ENCODE measurements at regions not wholly inside any gene's neighbourhood (a gene's known extent, or its start where the extent isn't known, plus 50 kb on each side); places are given as distances from the start of the nearest gene placed in this dataset.

- no peaks in the 10 kb centered on the region for H3K36me3 ChIP-seq
Observed at GRCh38 chr4:178427663-178428062, 985.4 kb upstream of the AGA start.

GRCh38 chr4:178448372-178449035 is 1006.3 kb upstream of the AGA start:
- intact Hi-C loops (cut with DNase I), result no loop called here
- ATAC-seq (no peak), DNase-seq (no peak)
- no peaks in the 10 kb centered on the region for H3K4me1 ChIP-seq
- no peaks in the 10 kb centered on the region for H3K27me3 ChIP-seq
- H3K36me3 ChIP-seq, result no peaks in the 10 kb centered on the region
- WGBS, 4 donors, result 52 to 65% (median 58%) methylated on average over 2 of the region's 2 CpGs
- TF ChIP-seq CTCF (IDR thresholded peaks at IDR 0.05) (no peak), POLR2A (IDR thresholded peaks at IDR 0.05) (no peak)
- no peak overlapping the region for H3K27ac ChIP-seq
- H3K4me3 ChIP-seq, result no peak overlapping the region
- H3K9me3 ChIP-seq, result peaks cover 0 to 13% (median 0%) of the 10 kb centered on the region in 12 donors

More at GRCh38 chr4:178427663-178428062, 985.4 kb upstream of the AGA start:
- intact Hi-C loops (cut with DNase I), result no loop called here
- DNase-seq, result no peak
- Histone ChIP-seq H3K4me3 (no peak overlapping the region), H3K27me3 (no peaks in the 10 kb centered on the region), H3K9me3 (no peaks in the 10 kb centered on the region), H3K27ac (no peak overlapping the region), H3K4me1 (no peaks in the 10 kb centered on the region)
- no peak for ATAC-seq
- 57 to 72% (median 67%) methylated on average over 2 of the region's 2 CpGs for WGBS, 4 donors
- no peak for TF ChIP-seq CTCF (IDR thresholded peaks at IDR 0.05)
- TF ChIP-seq POLR2A (IDR thresholded peaks at IDR 0.05), result no peak

DNA sequence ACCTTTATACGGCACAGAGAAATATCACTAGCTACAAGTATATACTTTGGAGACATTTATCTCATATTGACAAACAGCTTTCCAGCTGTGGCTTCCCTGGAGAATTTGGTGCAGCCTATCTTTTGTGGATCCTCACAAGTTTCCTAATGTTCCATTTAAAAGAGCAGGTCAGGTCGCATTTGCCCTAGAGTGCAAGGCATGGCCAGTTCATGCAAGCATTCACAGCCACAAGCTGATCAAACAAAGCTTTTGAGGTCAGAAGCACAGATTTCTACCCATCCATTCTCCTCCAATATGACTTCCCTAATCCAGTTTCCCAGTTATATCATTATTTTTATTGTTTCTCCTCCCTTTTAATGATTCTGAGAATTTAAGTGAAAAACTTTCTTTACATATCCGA is 1008.4 kb upstream of the AGA start:
- no peaks in the 10 kb centered on the region for H3K27me3 ChIP-seq
- intact Hi-C loops (cut with DNase I), result loop anchor here in 1 of 10 donors (5.0 kb wide), 1 partner anchor 152 kb away; no protein-coding TSS in a partner anchor
- H3K27ac ChIP-seq, result no peak overlapping the region
- no peak overlapping the region for H3K4me3 ChIP-seq
- TF ChIP-seq CTCF (IDR thresholded peaks at IDR 0.05) (no peak), POLR2A (IDR thresholded peaks at IDR 0.05) (no peak)
- DNase-seq (no peak), ATAC-seq (no peak)
- no peaks in the 10 kb centered on the region for H3K4me1 ChIP-seq
- H3K9me3 ChIP-seq, result peaks cover 0 to 7% (median 0%) of the 10 kb centered on the region in 12 donors
- H3K36me3 ChIP-seq, result no peaks in the 10 kb centered on the region
- 86 to 89% (median 88%) methylated on average over 3 of the region's 3 CpGs for WGBS, 4 donors

DNA sequence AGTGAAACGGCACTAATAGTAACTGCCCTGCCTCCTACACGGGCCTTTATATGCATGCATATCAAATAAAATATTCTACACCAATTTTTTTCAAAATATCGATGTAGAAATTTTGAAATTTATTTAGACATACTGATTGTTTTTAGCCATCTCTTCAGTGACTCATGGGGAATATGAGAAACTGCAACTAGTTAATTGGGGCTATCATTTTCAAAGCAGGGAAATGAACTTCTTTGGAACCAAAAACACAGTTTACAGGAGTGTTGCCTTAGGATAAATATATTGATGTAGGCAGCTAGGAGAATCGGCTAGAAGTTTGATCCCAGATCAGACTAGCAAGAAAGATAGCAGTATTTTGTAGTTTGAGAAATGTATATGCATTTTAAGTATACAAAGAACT is 1010.8 kb upstream of the AGA start:
- no peak for ATAC-seq
- intact Hi-C loops (cut with DNase I), result loop anchor here in 1 of 10 donors (5.0 kb wide), 1 partner anchor 149 kb away; no protein-coding TSS in a partner anchor

More for the DNA sequence above, 1010.8 kb upstream of the AGA start:
- Histone ChIP-seq H3K4me3 (no peak overlapping the region), H3K27ac (no peak overlapping the region), H3K4me1 (no peaks in the 10 kb centered on the region), H3K36me3 (no peaks in the 10 kb centered on the region), H3K27me3 (no peaks in the 10 kb centered on the region), H3K9me3 (peaks cover 0 to 7% (median 0%) of the 10 kb centered on the region in 12 donors)
- DNase-seq, result no peak
- TF ChIP-seq CTCF (IDR thresholded peaks at IDR 0.05), result no peak
- no peak for TF ChIP-seq POLR2A (IDR thresholded peaks at IDR 0.05)
- WGBS, 4 donors, result 78 to 83% (median 79%) methylated on average over 4 of the region's 4 CpGs

All from heart left ventricle (tissue), 16 donors.